ENCODE measurements at regions not wholly inside any gene's neighbourhood (a gene's known extent, or its start where the extent isn't known, plus 50 kb on each side); places are given as distances from the start of the nearest gene placed in this dataset.
"Not testable (repeated sequence)": the region's sequence is repeated elsewhere in the genome, so short reads cannot be mapped to it uniquely, and the experiment has no call there.

GRCh38 chr12:105487963-105488362, 157.5 kb downstream of the C12orf75 start:
- POLR2A ChIA-PET = no interaction called here
- no peak overlapping the region for H3K4me3 Mint-ChIP-seq
- no peaks in the 10 kb centered on the region for H3K36me3 Mint-ChIP-seq (ENCODE audit: low read depth)
- intact Hi-C loops (cut with micrococcal nuclease) = no loop called here
- DNase-seq (no peak), ATAC-seq (ENCODE audit: low read depth) (no peak)
- TF ChIP-seq, protein P1, sequence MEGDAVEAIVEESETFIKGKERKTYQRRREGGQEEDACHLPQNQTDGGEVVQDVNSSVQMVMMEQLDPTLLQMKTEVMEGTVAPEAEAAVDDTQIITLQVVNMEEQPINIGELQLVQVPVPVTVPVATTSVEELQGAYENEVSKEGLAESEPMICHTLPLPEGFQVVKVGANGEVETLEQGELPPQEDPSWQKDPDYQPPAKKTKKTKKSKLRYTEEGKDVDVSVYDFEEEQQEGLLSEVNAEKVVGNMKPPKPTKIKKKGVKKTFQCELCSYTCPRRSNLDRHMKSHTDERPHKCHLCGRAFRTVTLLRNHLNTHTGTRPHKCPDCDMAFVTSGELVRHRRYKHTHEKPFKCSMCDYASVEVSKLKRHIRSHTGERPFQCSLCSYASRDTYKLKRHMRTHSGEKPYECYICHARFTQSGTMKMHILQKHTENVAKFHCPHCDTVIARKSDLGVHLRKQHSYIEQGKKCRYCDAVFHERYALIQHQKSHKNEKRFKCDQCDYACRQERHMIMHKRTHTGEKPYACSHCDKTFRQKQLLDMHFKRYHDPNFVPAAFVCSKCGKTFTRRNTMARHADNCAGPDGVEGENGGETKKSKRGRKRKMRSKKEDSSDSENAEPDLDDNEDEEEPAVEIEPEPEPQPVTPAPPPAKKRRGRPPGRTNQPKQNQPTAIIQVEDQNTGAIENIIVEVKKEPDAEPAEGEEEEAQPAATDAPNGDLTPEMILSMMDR (IDR thresholded peaks at IDR 0.05) = no peak
- H3K9me3 Mint-ChIP-seq = no peaks in the 10 kb centered on the region
- H3K27ac Mint-ChIP-seq = no peak overlapping the region
- CTCF ChIA-PET = no interaction called here
- peaks cover 2% of the 10 kb centered on the region for H3K27me3 Mint-ChIP-seq
- H3K4me1 Mint-ChIP-seq = no peaks in the 10 kb centered on the region

- CTCF ChIA-PET = no interaction called here
- POLR2A ChIA-PET = no interaction called here
- peaks cover 5% of the 10 kb centered on the region for H3K27me3 Mint-ChIP-seq
- H3K9me3 Mint-ChIP-seq = no peaks in the 10 kb centered on the region
- H3K36me3 Mint-ChIP-seq (ENCODE audit: low read depth) = no peaks in the 10 kb centered on the region
- ATAC-seq (ENCODE audit: low read depth) (no peak), DNase-seq (no peak)
- TF ChIP-seq, protein P1 (IDR thresholded peaks at IDR 0.05) = no peak
- intact Hi-C loops (cut with micrococcal nuclease) = no loop called here
- H3K27ac Mint-ChIP-seq = no peak overlapping the region
- H3K4me3 Mint-ChIP-seq = no peak overlapping the region
- H3K4me1 Mint-ChIP-seq = no peaks in the 10 kb centered on the region
These were observed 162.4 kb downstream of the C12orf75 start for GRCh38 chr12:105492591-105493545.

DNA sequence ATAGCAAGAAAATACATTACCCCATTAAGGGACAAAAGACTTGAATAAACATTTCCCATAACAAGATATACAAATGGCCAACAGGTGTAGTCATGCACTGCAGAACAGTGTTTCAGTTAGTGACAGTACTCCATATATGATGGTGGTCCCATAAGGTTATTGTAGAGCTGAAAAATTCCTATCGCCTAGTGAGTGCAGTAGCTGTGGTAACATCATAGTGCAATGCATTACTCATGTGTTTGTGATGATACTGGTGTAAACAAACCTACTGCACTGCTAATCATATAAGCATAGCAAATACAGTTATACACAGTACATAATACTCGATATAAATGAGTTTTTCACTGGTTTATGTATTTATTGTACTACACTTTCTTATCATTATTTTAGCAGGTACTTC, 168.7 kb downstream of the C12orf75 start:
- DNase-seq (no peak), ATAC-seq (ENCODE audit: low read depth) (no peak)
- Mint-ChIP-seq H3K4me3 (no peak overlapping the region), H3K9me3 (no peaks in the 10 kb centered on the region), H3K27ac (no peak overlapping the region), H3K36me3 (ENCODE audit: low read depth) (no peaks in the 10 kb centered on the region), H3K4me1 (no peaks in the 10 kb centered on the region), H3K27me3 (peaks cover 7% of the 10 kb centered on the region)
- ChIA-PET POLR2A (no interaction called here), CTCF (no interaction called here)
- intact Hi-C loops (cut with micrococcal nuclease) = no loop called here
- TF ChIP-seq, protein P1 (IDR thresholded peaks at IDR 0.05) = no peak

GRCh38 chr12:105500676-105501075, 170.2 kb downstream of the C12orf75 start:
- CTCF ChIA-PET; POLR2A ChIA-PET; H3K27ac Mint-ChIP-seq; H3K9me3 Mint-ChIP-seq; H3K4me3 Mint-ChIP-seq; DNase-seq; H3K4me1 Mint-ChIP-seq; ATAC-seq (ENCODE audit: low read depth); H3K36me3 Mint-ChIP-seq (ENCODE audit: low read depth); intact Hi-C loops (cut with micrococcal nuclease): not testable (repeated sequence)
- peaks cover 12% of the 10 kb centered on the region for H3K27me3 Mint-ChIP-seq

GRCh38 chr12:105502426-105502930, 172.0 kb downstream of the C12orf75 start:
- no peaks in the 10 kb centered on the region for H3K36me3 Mint-ChIP-seq (ENCODE audit: low read depth)
- ChIA-PET POLR2A (no interaction called here), CTCF (no interaction called here)
- intact Hi-C loops (cut with micrococcal nuclease) = no loop called here
- no peak overlapping the region for H3K27ac Mint-ChIP-seq
- TF ChIP-seq, protein P1 (IDR thresholded peaks at IDR 0.05) = no peak
- no peaks in the 10 kb centered on the region for H3K4me1 Mint-ChIP-seq
- H3K9me3 Mint-ChIP-seq = no peaks in the 10 kb centered on the region
- peaks cover 11% of the 10 kb centered on the region for H3K27me3 Mint-ChIP-seq
- DNase-seq = no peak
- no peak for ATAC-seq (ENCODE audit: low read depth)
- no peak overlapping the region for H3K4me3 Mint-ChIP-seq
